ENCODE measurements at regions not wholly inside any gene's neighbourhood (a gene's known extent, or its start where the extent isn't known, plus 50 kb on each side); places are given as distances from the start of the nearest gene placed in this dataset.

DNA sequence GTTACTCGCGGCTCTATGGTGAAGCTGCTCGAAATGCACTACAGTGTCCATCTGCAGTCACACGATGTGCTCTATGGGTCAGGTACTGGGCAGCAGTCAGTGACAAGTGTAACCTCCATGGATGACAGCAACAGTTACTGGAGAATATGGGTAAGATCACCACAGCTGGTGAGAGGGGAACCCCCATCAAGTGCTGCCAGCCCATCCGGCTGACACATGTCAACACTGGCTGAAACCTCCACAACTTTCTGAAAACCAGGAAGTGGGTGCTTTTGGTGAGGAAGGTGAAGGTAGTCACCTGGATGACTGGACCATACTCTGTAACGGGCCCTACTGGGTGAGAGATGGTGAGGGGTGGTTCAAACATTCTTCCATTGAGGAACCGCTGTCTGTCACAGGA is 87.4 kb upstream of the C15orf39 start:
- no peak for TF ChIP-seq CTCF (conservative IDR thresholded peaks at IDR 0.05; ENCODE audit: low read depth, low read length)
- TF ChIP-seq EZH2phosphoT487 (IDR thresholded peaks at IDR 0.05; ENCODE audit: borderline replicate concordance, low read length), result no peak
- no peak for TF ChIP-seq EZH2 (IDR thresholded peaks at IDR 0.05; ENCODE audit: low read length, unreplicated experiment)
